AG09309 (cell line): ENCODE measurements at regions not wholly inside any gene's neighbourhood (a gene's known extent, or its start where the extent isn't known, plus 50 kb on each side); places are given as distances from the start of the nearest gene placed in this dataset.
"Not testable (repeated sequence)": the region's sequence is repeated elsewhere in the genome, so short reads cannot be mapped to it uniquely, and the experiment has no call there.

ENCODE experiments used
- DNase-seq: peaks from one replicate; pipeline ENCODE4 v3.0.0-alpha.2; 2010; ENCODE audit warnings: low read depth
- H3K4me3 ChIP-seq: 2 replicates; pipeline ENCODE4 v1.5.1; 2011; ENCODE audit warnings: mild to moderate bottlenecking, low read depth, low read length, moderate library complexity; ENCODE audit not compliant: control insufficient read depth
- TF ChIP-seq, protein P1 (sequence below): IDR thresholded peaks from 2 replicates; pipeline ENCODE4 v1.5.1; 2011; ENCODE audit warnings: mild to moderate bottlenecking, low read depth, low read length, inconsistent platforms; ENCODE audit not compliant: insufficient read depth, control insufficient read depth; ENCODE audit errors: missing control alignments

DNA sequence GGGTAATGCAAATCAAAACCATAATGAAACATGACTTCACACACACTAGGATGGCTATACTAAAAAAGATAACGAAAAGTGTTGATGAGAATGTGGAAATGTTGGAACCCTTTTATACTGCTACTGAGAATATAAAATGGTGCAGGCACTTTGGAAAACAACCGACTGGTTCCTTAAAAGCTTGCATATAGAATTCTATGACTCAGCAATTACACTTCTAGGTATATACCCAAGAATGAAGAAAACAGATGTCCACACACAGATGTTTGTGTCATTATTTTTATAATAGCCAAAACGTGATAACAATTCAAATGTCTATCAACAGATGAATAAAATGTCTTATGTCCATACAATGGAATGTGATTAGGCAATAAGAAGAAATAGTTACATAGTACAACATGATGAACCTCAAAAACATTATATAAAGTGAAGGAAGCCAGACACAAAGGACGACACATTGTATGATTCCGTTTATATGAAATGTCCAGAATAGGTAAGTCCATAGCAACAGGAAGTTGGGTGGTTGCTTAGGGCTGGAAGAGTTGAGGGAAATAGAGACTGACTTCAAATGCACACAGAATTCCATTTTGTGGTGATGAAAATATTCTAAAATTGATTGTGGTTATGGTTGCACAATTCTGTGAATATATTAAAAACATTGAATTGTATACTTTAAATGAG lies 148.3 kb upstream of the PHYHIPL start:
- TF ChIP-seq, protein P1, sequence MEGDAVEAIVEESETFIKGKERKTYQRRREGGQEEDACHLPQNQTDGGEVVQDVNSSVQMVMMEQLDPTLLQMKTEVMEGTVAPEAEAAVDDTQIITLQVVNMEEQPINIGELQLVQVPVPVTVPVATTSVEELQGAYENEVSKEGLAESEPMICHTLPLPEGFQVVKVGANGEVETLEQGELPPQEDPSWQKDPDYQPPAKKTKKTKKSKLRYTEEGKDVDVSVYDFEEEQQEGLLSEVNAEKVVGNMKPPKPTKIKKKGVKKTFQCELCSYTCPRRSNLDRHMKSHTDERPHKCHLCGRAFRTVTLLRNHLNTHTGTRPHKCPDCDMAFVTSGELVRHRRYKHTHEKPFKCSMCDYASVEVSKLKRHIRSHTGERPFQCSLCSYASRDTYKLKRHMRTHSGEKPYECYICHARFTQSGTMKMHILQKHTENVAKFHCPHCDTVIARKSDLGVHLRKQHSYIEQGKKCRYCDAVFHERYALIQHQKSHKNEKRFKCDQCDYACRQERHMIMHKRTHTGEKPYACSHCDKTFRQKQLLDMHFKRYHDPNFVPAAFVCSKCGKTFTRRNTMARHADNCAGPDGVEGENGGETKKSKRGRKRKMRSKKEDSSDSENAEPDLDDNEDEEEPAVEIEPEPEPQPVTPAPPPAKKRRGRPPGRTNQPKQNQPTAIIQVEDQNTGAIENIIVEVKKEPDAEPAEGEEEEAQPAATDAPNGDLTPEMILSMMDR, result no peak
- no peak overlapping the region for H3K4me3 ChIP-seq
- no peak for DNase-seq

DNA sequence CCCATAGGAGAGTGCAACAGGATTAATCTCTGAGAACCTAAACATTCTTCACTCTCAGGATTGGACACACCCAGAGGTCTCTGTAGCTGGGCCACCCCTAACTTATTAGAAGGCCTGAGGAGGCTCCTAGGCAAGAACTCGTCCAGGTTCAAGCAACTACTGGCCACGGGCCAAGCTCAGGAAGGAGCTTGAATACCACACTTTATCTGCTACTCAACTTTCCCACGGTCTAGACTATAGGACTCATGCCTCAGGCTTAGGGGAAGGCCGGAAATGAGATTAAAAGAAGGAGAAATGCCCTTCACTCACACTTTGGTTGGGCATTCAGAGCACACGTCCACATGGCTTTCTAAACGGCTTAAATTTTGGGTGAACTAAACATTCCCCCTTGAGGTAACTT lies 142.8 kb upstream of the PHYHIPL start:
- DNase-seq, result no peak
- TF ChIP-seq, protein P1, result no peak

DNA sequence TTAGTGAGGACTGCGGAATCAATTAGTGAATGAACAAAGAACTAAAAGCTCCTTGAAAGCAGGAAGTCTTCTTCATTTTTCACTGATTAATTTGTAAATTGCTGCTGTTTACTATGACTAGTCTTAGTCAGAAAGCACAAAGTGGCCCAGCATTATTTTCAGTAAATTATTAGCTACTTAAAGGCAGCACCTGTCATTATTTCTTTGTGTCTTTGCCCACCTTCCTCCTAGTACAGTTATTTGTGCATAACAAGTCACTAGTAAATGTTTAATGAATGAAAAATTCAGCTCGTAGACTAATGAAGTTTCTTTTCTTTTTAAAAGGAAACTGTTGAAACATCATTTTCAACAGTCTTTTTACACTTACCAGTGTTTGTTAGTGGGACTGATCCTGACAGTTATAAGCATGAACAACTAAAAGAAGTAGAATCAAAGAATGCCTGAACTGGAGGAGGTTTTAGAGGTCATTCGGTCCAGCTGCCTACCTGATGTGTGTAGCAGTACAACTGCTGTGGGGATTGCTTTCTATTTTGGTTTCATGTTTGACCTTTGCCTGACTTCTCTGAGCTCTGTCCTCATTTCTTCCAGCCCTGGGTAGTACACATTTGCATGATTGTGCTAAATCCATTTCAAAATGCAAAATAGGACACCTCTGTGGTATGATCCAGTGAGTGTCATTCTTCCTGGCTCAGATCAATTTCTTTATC lies 140.0 kb upstream of the PHYHIPL start:
- TF ChIP-seq, protein P1, result no peak
- H3K4me3 ChIP-seq, result no peak overlapping the region
- no peak for DNase-seq

More for the DNA sequence above, 142.8 kb upstream of the PHYHIPL start:
- H3K4me3 ChIP-seq, result no peak overlapping the region

DNA sequence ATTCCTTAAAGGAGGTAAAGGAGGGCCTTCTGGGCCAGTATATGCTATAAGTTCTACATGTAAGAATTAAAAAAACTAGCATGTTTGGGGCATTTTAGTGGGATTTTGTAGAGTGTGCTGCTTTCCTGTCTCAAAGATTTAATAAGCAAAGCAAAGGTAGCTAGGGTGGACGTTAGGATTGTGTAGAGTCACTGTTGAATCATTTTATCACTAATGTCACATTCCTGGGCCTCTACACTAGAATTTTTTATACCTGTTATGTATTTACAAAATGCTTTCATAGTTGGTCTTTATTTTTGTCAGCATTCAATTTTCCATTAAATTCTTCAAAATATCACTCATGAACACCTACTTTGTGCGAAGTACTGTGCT lies 139.4 kb upstream of the PHYHIPL start:
- H3K4me3 ChIP-seq, result no peak overlapping the region
- no peak for DNase-seq
- TF ChIP-seq, protein P1, result no peak

DNA sequence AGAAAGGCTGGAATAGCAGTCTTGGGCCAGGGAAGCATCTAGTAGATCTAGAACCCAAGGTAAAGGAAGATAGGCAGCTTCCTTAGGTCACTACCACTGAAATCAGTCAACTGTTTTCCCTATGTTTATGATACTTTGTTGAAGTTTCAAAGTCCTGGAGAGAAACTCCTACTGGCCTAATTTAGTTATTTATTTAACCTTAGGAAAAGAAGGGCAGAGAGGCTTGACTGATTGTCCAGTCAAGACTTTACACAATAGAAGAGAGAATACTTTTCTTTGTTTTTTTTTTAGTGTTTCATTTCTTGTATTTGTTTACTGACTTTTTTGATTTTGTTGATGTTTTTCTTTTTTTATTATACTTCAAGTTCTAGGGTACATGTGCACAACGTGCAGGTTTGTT lies 138.9 kb upstream of the PHYHIPL start:
- H3K4me3 ChIP-seq, result no peak overlapping the region
- DNase-seq, result no peak
- TF ChIP-seq, protein P1, result no peak

DNA sequence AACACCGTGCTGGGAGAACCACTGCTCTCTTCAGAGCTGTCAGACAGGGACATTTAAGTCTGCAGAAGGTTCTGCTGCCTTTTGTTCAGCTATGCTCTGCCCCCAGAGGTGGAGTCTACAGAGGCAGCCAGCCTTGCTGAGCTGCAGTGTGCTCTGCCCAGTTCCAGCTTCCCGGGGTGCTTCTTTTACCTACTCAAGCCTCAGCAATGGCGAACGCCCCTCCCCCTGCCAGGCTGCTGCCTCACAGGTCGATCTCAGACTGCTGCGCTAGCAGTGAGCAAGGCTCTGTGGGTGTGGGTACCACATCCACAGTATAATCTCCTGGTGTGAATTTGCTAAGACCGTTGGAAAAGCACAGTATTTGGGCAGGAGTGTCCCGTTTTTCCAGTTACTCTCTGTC lies 133.1 kb upstream of the PHYHIPL start:
- not testable (repeated sequence) for DNase-seq, H3K4me3 ChIP-seq

DNA sequence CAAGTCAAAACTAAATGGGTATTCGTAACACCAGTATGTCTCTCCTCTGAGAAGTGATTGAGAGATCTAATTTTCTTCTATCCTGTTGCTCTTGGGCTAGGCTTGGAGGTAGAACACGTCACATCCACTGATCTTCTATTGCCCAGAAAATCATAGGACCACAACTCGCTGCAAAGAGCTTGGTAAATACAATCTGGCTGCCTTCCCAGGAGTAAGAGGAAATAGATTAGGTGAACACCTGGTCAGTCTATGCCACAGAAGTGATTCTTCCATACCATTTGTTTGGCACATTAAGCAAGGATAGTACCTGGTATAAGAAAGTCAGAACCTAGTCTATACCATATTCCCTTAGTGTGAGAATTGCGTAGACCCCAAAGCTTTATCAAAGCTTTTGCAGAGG lies 129.3 kb upstream of the PHYHIPL start:
- TF ChIP-seq, protein P1, result no peak
- DNase-seq, result no peak
- H3K4me3 ChIP-seq, result no peak overlapping the region
